ENCODE measurements at regions not wholly inside any gene's neighbourhood (a gene's known extent, or its start where the extent isn't known, plus 50 kb on each side); places are given as distances from the start of the nearest gene placed in this dataset.

DNA sequence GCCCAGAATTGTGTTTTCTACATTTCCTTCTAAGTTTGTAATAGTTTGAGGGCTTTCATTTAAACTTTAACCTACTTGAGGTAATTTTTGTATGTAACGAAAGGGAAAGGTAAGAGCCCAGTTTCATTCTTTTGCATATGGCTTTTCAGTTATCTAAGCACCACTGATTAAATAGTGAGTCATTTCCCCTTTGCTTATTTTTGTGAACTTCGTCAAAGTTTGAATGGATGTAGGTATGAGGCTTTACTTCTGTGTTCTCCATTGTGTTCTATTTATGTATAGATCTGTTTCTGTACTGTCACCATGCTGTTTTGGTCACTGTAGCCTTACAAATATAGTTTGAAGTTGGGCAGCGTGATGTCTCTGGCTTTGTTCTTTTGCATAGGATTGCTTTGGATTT, 944.8 kb upstream of the CNTNAP5 start:
- TF ChIP-seq, protein P1, sequence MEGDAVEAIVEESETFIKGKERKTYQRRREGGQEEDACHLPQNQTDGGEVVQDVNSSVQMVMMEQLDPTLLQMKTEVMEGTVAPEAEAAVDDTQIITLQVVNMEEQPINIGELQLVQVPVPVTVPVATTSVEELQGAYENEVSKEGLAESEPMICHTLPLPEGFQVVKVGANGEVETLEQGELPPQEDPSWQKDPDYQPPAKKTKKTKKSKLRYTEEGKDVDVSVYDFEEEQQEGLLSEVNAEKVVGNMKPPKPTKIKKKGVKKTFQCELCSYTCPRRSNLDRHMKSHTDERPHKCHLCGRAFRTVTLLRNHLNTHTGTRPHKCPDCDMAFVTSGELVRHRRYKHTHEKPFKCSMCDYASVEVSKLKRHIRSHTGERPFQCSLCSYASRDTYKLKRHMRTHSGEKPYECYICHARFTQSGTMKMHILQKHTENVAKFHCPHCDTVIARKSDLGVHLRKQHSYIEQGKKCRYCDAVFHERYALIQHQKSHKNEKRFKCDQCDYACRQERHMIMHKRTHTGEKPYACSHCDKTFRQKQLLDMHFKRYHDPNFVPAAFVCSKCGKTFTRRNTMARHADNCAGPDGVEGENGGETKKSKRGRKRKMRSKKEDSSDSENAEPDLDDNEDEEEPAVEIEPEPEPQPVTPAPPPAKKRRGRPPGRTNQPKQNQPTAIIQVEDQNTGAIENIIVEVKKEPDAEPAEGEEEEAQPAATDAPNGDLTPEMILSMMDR (conservative IDR thresholded peaks at IDR 0.05) = no peak
- no peak overlapping the region for H3K27ac ChIP-seq

DNA sequence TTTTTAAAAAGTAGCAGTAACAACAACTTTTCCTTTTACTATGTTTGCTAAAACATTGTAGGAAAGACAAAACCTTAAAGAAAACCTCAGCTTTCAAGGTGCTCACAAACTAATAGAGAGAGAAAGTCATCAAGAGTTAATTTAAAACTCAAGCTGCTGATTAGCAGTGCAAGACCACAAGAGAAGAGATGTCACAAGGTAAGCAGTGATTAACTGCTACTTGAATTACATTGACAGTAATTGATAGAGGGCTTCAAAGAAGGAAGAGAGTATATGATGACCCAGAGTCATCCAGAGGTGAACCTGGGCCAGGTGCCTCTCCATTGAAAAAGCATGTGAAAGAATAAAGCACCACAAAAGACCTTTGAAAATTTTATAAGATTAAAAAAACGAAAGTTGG, 939.6 kb upstream of the CNTNAP5 start:
- TF ChIP-seq, protein P1 (conservative IDR thresholded peaks at IDR 0.05) = no peak
- no peak overlapping the region for H3K27ac ChIP-seq

GRCh38 chr2:123086613-123087385, 938.3 kb upstream of the CNTNAP5 start:
- TF ChIP-seq, protein P1 (conservative IDR thresholded peaks at IDR 0.05) = no peak
- no peak overlapping the region for H3K27ac ChIP-seq

GRCh38 chr2:123091471-123091870, 933.6 kb upstream of the CNTNAP5 start:
- TF ChIP-seq, protein P1 (conservative IDR thresholded peaks at IDR 0.05) = no peak
- H3K27ac ChIP-seq = no peak overlapping the region

GRCh38 chr2:123093199-123093598, 931.9 kb upstream of the CNTNAP5 start:
- TF ChIP-seq, protein P1 (conservative IDR thresholded peaks at IDR 0.05) = no peak
- no peak overlapping the region for H3K27ac ChIP-seq

DNA sequence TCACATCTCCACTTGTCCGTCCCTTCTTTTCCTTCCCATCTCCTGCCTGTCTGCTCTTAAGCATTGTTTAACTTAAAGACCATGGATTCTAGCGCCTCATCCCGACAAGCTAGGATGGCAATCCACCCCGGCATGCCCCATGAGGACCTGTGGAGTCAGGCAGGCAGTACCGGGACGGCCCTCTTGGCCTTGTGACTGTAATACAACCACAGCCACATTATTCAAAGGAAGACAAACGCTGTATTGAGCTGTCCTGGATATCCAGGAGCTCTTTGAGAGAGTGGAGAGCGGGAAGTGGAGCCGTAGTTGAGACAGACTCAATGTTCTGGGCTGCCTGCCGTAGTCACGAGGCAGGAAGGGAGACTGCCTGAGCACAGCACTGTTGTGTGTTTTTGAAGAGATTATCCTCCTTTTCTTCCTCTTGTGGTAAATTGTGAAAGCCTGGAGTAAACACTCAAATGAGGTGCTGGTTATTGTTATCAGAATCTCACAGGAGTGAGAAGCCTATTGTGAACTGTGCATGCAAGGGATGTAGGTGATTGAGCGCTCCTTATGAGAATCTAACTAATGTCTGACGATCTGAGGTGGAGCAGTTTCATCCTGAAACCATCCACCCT, 929.8 kb upstream of the CNTNAP5 start:
- no peak overlapping the region for H3K27ac ChIP-seq
- TF ChIP-seq, protein P1 (conservative IDR thresholded peaks at IDR 0.05) = no peak

DNA sequence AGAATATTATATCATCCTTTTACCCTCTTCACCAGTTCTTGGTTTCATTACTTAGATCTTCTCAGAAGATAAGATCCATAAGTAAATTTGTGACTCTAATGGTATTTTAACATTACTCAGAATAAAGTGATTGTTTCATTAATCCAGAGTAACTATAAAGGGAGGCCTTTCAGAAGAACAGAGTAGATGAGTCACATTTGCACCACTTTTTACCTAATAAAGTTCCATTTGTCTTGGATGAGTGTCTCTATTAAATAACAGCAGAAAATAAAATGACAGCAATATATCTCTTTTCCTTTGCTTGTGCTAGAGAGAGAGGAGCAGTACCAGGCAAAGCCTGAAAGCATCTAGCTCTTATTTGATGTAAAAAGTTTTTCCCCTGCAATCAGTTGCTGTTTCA, 926.5 kb upstream of the CNTNAP5 start:
- TF ChIP-seq, protein P1 (conservative IDR thresholded peaks at IDR 0.05) = no peak
- no peak overlapping the region for H3K27ac ChIP-seq

Data from VCaP (cell line).